GM12874 (cell line): ENCODE measurements at regions not wholly inside any gene's neighbourhood (a gene's known extent, or its start where the extent isn't known, plus 50 kb on each side); places are given as distances from the start of the nearest gene placed in this dataset.

Source experiments
- TF ChIP-seq, protein P1 (sequence below): IDR thresholded peaks from 2 replicates; pipeline ENCODE4 v1.5.1; 2011; ENCODE audit warnings: low read depth, mild to moderate bottlenecking, control low read depth, low read length, moderate library complexity; ENCODE audit not compliant: insufficient read depth

DNA sequence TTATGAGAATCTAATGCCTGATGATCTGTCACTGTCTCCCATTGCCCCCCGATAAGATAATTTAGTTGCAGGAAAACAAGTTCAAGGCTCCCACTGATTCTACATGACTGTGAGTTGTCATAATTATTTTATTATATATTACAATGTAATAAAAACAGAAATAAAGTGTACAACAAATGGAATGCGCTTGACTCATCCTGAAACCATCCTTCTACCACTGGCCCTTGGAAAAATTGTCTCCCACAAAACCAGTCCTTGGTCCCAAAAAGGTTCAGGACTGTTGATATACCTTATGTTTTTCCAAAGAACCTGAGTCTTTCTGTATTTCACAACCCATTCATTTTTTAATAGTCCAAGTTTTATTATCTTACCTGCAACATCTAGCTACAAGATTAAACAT lies 403.5 kb downstream of the TAF11L14 start:
- TF ChIP-seq, protein P1, sequence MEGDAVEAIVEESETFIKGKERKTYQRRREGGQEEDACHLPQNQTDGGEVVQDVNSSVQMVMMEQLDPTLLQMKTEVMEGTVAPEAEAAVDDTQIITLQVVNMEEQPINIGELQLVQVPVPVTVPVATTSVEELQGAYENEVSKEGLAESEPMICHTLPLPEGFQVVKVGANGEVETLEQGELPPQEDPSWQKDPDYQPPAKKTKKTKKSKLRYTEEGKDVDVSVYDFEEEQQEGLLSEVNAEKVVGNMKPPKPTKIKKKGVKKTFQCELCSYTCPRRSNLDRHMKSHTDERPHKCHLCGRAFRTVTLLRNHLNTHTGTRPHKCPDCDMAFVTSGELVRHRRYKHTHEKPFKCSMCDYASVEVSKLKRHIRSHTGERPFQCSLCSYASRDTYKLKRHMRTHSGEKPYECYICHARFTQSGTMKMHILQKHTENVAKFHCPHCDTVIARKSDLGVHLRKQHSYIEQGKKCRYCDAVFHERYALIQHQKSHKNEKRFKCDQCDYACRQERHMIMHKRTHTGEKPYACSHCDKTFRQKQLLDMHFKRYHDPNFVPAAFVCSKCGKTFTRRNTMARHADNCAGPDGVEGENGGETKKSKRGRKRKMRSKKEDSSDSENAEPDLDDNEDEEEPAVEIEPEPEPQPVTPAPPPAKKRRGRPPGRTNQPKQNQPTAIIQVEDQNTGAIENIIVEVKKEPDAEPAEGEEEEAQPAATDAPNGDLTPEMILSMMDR: no peak

DNA sequence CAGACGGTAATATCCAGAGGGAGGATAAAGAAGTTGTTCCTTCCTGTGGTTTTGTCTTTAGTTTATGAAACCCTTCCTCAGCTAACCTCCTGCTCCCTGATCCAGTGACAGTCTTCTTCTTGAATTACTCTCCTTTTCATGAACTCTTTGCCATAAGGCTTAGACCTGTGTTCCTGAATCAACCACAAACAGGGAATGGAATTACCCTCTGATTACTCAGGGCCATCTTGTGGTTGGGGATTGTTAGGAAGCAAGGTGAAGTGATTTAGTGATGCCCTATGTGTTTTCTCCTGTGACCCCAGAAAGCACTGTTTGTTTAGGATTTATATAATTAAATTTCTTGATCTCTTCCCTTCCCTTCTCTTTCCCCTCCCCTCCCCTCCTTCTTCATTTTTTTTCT lies 409.1 kb downstream of the TAF11L14 start:
- TF ChIP-seq, protein P1: no peak

DNA sequence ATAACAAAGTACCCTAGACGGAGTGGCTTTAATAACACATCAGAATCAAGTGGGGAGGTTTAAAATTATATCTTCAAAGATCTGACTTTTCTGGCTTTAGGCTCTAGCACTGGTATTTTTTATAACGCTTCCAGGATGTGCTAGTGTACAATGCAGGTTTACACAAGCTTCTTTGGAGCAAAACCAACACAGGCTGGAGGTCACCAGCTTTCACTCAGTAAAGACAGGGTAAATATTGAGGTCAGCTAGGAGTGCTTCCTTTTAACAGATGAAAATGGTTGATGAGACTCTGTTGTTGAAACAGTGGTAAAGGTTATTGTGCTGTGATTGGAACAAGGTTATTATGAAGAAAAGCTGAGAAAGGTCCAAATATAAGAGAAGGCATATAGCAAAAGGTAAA lies 414.2 kb downstream of the TAF11L14 start:
- TF ChIP-seq, protein P1: no peak

DNA sequence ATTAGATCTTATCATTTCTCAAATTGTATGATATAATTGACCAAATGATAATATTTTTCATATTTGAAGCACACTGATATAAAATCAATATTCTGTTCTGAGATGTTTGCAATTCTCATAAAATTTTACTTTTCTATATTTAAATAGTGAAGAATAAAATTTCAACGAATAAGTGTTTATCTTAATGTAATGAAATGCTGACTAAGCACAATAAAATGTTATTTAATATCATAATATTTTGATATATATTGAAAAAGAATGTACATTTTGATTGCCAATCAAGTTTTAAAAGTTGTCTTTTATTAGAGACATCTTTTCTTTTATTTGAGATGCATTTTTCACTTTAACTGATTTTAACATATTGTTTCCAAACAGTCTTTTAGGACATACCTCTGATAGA lies 416.1 kb downstream of the TAF11L14 start:
- TF ChIP-seq, protein P1: no peak

DNA sequence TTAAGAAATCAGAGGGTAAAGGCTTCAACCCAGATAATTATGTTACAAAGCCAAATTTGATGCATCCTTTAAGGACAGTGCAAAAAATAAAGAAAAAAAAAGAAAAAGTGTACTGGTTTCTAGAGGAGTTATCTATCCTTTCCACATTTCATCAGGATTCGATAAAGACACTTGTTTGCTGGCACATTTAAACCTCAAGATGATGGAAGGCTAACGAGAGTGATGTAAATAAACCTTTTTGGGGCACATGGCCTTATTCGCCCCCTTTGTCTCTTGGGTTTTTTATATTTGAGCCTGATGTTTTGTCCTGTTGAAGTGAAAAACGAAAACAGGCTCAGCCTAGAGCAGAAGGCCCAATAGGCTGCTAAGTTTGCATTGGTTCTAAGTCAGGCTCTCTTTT lies 416.5 kb downstream of the TAF11L14 start:
- TF ChIP-seq, protein P1: no peak

DNA sequence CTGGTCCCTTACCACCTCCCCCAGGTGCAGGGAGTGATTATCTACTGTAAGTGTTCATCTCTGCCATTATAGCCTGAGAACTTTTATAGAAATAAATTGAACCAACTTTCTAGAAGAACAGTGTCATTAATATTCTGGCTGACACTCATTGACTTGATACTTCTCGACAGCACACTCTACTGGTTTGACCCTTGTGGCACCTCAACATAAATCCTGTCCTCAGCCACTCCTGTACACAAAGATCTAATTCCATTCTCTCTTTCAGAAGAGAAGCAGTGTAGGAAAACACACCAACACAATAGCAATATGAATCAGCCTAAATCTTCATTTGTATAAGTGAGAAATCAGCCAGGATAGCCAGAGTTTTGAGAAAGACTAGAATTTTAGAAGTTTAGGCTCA lies 417.7 kb downstream of the TAF11L14 start:
- TF ChIP-seq, protein P1: no peak

DNA sequence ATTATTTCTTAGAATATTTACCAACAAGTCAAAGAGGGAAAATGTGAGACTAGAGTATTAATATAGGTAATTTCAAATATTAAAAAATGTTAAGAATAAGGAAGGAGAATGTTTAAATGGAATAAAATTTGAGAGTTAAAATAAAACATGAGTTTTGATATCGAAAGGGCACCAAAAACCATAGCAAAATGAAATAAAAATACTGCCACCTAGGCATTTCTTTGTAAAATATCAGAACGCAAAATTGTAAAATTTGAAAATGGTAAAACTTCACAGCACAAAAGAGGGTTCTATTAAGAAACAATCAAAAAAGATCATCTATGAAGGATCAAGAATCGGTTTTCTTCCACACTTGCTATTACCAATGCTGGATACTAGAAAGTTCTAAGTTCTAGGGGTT lies 418.3 kb downstream of the TAF11L14 start:
- TF ChIP-seq, protein P1: no peak

DNA sequence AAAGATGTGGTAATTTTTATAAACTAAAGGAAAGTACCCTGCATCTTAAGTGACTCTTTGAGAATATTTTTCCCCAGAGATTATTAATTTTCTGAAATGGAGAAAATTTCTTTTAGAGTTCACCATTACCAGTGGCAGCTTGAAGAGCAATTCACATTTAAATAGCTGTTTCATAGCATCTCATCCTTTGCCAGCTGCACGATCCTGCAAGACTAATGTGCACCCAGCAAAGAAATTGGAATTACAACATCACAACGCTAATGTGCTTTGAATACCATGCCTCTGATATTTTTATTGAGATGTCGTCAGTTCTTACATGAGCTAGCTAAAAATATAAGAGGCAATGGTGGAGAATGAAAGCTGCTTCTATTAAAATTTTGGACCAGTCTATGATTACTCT lies 423.5 kb downstream of the TAF11L14 start:
- TF ChIP-seq, protein P1: no peak
